ENCODE measurements at regions not wholly inside any gene's neighbourhood (a gene's known extent, or its start where the extent isn't known, plus 50 kb on each side); places are given as distances from the start of the nearest gene placed in this dataset.

DNA sequence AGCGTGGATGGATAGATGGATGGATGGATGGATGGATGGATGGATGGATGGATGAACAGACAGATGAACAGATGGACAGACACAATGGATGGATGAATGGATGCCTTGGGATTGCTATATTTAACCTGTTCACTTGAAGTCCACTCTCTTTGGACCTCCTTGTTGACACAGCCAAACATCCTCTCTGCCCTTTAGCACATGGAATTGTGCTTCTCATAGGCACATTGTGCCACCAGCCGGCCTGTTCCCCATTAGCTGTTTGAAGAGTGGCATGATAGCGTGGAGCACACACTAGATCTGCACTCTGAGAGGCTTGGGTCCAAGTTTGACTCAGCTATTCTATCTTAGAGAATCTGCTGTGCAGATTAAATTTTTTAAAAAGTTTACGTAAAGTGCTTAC lies 56.9 kb upstream of the GSC start:
- TF ChIP-seq, protein P1, sequence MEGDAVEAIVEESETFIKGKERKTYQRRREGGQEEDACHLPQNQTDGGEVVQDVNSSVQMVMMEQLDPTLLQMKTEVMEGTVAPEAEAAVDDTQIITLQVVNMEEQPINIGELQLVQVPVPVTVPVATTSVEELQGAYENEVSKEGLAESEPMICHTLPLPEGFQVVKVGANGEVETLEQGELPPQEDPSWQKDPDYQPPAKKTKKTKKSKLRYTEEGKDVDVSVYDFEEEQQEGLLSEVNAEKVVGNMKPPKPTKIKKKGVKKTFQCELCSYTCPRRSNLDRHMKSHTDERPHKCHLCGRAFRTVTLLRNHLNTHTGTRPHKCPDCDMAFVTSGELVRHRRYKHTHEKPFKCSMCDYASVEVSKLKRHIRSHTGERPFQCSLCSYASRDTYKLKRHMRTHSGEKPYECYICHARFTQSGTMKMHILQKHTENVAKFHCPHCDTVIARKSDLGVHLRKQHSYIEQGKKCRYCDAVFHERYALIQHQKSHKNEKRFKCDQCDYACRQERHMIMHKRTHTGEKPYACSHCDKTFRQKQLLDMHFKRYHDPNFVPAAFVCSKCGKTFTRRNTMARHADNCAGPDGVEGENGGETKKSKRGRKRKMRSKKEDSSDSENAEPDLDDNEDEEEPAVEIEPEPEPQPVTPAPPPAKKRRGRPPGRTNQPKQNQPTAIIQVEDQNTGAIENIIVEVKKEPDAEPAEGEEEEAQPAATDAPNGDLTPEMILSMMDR (IDR thresholded peaks at IDR 0.05): no peak
- TF ChIP-seq SIN3A (IDR thresholded peaks at IDR 0.05; ENCODE audit: borderline replicate concordance, insufficient read depth, low read depth, low read length): no peak
